ENCODE measurements at regions not wholly inside any gene's neighbourhood (a gene's known extent, or its start where the extent isn't known, plus 50 kb on each side); places are given as distances from the start of the nearest gene placed in this dataset.

DNA sequence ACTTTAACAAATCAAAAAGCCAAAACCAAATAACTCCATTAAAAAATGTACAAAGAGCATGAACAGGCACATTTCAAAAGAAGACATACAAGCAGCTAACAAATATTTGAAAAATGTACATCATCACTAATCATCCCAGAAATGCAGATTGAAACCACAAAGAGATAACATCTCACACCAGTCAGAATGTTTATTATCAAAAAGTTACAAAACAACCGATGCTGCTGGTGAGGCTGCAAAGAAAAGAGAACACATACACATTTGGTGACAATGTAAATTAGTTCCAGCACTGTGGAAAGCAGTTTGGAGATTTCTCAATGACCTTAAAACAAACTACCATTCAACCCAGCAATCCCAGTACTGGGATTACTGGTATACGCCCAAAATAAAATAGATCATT is 756.0 kb upstream of the PCDH20 start:
- Histone ChIP-seq H3K27me3 (ENCODE audit: control insufficient read depth, low read length) (no peaks in the 10 kb centered on the region), H3K36me3 (ENCODE audit: control insufficient read depth, low read length) (peaks cover 10% of the 10 kb centered on the region), H3K79me2 (ENCODE audit: control insufficient read depth, low read length) (no peaks in the 10 kb centered on the region), H3F3A (ENCODE audit: control insufficient read depth, insufficient read depth) (no peaks in the 10 kb centered on the region), H3K27ac (ENCODE audit: low read depth, low read length) (no peak overlapping the region), H3K4me1 (ENCODE audit: control insufficient read depth, low read length) (peaks cover 17% of the 10 kb centered on the region), H4K20me1 (ENCODE audit: control insufficient read depth, insufficient read depth, low read depth, low read length) (no peaks in the 10 kb centered on the region), H3K9me3 (ENCODE audit: control insufficient read depth, insufficient read depth, low read length) (peaks cover 36% of the 10 kb centered on the region), H3K4me2 (ENCODE audit: low read length) (no peak overlapping the region), H3K9me2 (replicated peaks; ENCODE audit: control insufficient read depth, low read length) (no peaks in the 10 kb centered on the region), H3K4me3 (ENCODE audit: low read length) (no peak overlapping the region)
- TF ChIP-seq, protein P1, sequence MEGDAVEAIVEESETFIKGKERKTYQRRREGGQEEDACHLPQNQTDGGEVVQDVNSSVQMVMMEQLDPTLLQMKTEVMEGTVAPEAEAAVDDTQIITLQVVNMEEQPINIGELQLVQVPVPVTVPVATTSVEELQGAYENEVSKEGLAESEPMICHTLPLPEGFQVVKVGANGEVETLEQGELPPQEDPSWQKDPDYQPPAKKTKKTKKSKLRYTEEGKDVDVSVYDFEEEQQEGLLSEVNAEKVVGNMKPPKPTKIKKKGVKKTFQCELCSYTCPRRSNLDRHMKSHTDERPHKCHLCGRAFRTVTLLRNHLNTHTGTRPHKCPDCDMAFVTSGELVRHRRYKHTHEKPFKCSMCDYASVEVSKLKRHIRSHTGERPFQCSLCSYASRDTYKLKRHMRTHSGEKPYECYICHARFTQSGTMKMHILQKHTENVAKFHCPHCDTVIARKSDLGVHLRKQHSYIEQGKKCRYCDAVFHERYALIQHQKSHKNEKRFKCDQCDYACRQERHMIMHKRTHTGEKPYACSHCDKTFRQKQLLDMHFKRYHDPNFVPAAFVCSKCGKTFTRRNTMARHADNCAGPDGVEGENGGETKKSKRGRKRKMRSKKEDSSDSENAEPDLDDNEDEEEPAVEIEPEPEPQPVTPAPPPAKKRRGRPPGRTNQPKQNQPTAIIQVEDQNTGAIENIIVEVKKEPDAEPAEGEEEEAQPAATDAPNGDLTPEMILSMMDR (IDR thresholded peaks at IDR 0.05; ENCODE audit: low read depth, low read length, poor library complexity, severe bottlenecking): no peak
- TF ChIP-seq EZH2phosphoT487 (IDR thresholded peaks at IDR 0.05; ENCODE audit: borderline replicate concordance, low read length): no peak

DNA sequence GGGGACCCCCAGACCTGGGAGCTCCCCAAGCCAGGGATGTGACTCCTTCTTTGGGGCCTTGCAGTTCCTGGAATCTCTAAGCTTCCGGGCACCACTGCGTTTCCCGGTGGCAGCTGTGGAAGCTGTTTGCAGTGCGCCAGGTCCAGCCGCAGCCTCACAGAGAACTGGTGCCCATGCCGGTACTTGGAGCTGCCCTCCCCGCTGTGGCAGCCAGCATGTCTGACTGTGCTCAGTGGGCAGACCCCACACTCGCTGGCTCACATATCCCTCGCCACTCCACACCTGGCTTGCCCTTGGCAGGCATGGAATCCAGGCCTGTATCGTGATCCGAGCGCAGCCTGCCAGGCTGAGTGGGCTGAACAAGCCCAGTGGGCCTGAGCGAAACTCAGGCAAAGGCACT is 753.2 kb upstream of the PCDH20 start:
- no peak for TF ChIP-seq EZH2phosphoT487 (IDR thresholded peaks at IDR 0.05; ENCODE audit: borderline replicate concordance, low read length)
- TF ChIP-seq, protein P1 (IDR thresholded peaks at IDR 0.05; ENCODE audit: low read depth, low read length, poor library complexity, severe bottlenecking): no peak
- H3K9me2 ChIP-seq (replicated peaks; ENCODE audit: control insufficient read depth, low read length): no peaks in the 10 kb centered on the region
- no peak overlapping the region for H3K4me2 ChIP-seq (ENCODE audit: low read length)
- H3K36me3 ChIP-seq (ENCODE audit: control insufficient read depth, low read length): peaks cover 8% of the 10 kb centered on the region
- no peak overlapping the region for H3K4me3 ChIP-seq (ENCODE audit: low read length)
- H3K79me2 ChIP-seq (ENCODE audit: control insufficient read depth, low read length): no peaks in the 10 kb centered on the region
- no peaks in the 10 kb centered on the region for H3K27me3 ChIP-seq (ENCODE audit: control insufficient read depth, low read length)
- H4K20me1 ChIP-seq (ENCODE audit: control insufficient read depth, insufficient read depth, low read depth, low read length): no peaks in the 10 kb centered on the region
- peaks cover 28% of the 10 kb centered on the region for H3K9me3 ChIP-seq (ENCODE audit: control insufficient read depth, insufficient read depth, low read length)
- no peaks in the 10 kb centered on the region for H3F3A ChIP-seq (ENCODE audit: control insufficient read depth, insufficient read depth)
- no peak overlapping the region for H3K27ac ChIP-seq (ENCODE audit: low read depth, low read length)
- H3K4me1 ChIP-seq (ENCODE audit: control insufficient read depth, low read length): peaks cover 12% of the 10 kb centered on the region

DNA sequence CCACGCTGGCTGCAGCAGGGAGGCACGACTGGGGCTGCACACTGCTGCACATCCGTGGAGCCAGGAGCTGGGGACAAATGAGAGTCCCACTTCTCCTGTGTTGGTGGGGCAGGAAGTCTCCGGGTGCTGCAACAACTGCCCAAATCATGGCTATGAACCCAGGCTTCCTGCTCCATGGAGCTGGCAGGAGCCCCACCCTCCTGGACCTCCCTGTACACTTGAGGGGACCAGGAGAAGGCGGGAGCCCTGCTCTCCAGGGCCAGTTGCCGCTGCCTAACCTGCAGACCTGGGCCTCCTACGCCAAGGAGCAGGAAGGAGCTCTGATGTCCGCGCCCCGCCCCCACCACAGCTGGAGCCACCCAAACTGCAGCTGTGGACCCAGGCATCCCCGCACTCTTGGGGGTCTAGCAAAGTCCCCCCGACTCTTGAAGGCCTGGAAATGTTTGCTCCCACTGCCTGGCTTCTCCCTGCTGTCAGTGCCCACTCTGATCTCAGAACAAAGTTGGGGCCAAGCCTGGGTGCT is 752.1 kb upstream of the PCDH20 start:
- H3K36me3 ChIP-seq (ENCODE audit: control insufficient read depth, low read length): no peaks in the 10 kb centered on the region
- H3K4me1 ChIP-seq (ENCODE audit: control insufficient read depth, low read length): peaks cover under 1% of the 10 kb centered on the region
- H3K27ac ChIP-seq (ENCODE audit: low read depth, low read length): no peak overlapping the region
- no peaks in the 10 kb centered on the region for H3F3A ChIP-seq (ENCODE audit: control insufficient read depth, insufficient read depth)
- no peaks in the 10 kb centered on the region for H3K9me2 ChIP-seq (replicated peaks; ENCODE audit: control insufficient read depth, low read length)
- no peaks in the 10 kb centered on the region for H3K79me2 ChIP-seq (ENCODE audit: control insufficient read depth, low read length)
- H4K20me1 ChIP-seq (ENCODE audit: control insufficient read depth, insufficient read depth, low read depth, low read length): no peaks in the 10 kb centered on the region
- TF ChIP-seq EZH2phosphoT487 (IDR thresholded peaks at IDR 0.05; ENCODE audit: borderline replicate concordance, low read length): no peak
- TF ChIP-seq, protein P1 (IDR thresholded peaks at IDR 0.05; ENCODE audit: low read depth, low read length, poor library complexity, severe bottlenecking): no peak
- no peak overlapping the region for H3K4me3 ChIP-seq (ENCODE audit: low read length)
- H3K27me3 ChIP-seq (ENCODE audit: control insufficient read depth, low read length): no peaks in the 10 kb centered on the region
- H3K9me3 ChIP-seq (ENCODE audit: control insufficient read depth, insufficient read depth, low read length): peaks cover 32% of the 10 kb centered on the region
- H3K4me2 ChIP-seq (ENCODE audit: low read length): no peak overlapping the region
